ENCODE measurements at regions not wholly inside any gene's neighbourhood (a gene's known extent, or its start where the extent isn't known, plus 50 kb on each side); places are given as distances from the start of the nearest gene placed in this dataset.

- TF ChIP-seq GATA3 (IDR thresholded peaks at IDR 0.05; ENCODE audit: low read depth, low read length) = no peak
- no peak for TF ChIP-seq GATA2 (IDR thresholded peaks at IDR 0.05; ENCODE audit: low read depth, low read length)
These were observed 1355.1 kb downstream of the HACE1 start for GRCh38 chr6:103504501-103505154.

All from SH-SY5Y (cell line).